DMS 273 (cell line): ENCODE measurements at regions not wholly inside any gene's neighbourhood (a gene's known extent, or its start where the extent isn't known, plus 50 kb on each side); places are given as distances from the start of the nearest gene placed in this dataset.

ENCODE experiments used
- DNase-seq: peaks from one replicate; lab custom pipeline; 2025; ENCODE audit not compliant: unreplicated experiment; lab: John Stamatoyannopoulos, UW

DNA sequence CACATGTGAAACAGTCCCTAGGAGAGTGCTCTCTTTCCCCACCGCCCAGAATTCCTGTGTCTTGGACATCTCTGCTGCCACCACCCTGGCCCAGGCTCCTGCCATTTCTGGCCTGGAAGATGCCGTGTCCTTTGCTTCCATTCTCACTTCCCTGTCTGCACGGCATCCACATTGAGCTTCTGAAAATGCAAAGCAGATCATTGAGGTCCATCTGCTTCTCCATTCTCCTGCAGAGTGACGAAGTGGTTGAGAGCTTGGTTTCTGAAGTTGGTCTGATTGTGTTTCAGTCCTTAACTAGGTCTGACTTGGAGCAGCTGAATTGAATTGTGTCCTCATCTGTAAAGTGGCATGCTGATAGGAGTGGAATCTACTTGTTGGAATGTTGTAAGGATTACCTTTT is 98.7 kb upstream of the MGAT5 start:
- DNase-seq, result no peak

DNA sequence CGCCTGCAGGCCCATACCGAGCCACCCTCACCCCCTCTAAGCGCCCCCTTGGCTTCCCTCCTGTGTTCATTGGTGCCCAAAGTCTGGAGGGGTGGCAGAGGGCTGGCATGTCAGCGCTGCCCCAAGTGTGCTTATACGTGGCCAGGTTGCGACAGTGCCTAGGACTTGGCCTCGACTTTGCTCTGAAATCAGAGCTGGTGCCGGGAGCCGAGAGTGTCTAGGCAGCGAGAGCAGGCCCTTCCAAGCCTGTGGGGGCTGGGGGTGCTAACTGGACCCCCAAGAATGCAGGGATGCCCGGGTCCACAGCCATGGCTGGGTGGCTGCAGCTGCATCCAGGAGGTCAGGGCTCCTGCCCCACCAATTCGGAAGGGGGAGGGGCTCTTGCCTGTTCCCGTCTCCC is 95.6 kb upstream of the MGAT5 start:
- DNase-seq, result no peak

DNA sequence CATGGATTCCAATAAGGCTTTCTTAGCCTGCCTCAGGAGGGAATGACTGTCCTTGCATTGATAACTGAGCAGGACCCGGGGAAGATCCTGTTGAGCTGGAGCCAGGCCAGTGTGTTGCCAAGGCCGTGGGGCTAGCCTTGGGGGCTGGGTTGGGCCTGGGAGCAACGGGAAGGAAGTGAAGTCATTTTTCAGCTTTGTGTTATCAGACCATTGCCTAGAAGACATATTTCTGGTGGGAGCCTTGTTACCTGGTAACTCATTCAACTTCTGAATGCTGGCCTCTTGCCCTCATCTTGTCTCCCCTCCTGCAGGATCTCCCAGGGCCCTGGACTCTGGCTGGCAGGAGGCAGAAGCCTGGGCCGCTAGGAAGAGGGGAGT is 92.7 kb upstream of the MGAT5 start:
- DNase-seq, result peak; percentile 79

DNA sequence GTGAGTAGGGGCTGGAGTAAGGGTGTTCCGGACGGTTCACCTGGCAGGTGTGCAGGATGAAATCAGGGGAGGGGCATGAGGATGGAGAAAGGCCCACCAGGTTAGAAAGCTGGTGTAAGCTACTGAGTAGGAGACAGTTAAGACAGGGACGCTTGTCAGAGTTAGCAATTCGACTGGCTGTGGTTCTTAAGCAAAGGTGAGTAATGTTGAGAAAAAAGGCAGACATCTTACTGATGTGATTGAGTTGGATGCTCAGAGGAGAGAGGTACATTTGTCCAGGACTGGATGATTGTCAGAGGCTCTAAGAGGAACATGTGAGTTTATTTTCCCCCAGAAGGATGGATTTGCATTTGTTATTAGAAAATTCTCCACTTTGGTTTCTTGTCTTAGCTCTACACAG is 90.5 kb upstream of the MGAT5 start:
- DNase-seq, result no peak

GRCh38 chr2:134164306-134164705 is 89.6 kb upstream of the MGAT5 start:
- DNase-seq, result no peak

DNA sequence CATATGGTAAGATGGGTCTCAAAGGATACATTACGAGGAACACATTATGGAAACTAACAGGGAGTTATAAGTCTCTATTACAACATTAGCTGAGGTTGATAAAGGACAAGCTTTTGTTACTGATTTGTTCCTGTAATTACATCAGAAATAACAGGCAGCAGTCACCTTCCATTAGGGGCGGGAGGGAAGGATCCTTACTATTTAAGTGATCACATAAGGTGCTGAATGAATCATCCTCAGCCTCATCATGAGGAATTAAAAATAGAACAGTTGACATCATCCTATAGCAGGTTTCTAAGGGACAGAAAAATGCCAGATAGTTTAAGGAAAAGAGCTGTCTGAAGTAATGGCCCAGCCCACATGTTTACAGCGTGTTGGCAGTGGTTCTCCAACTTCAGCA is 86.9 kb upstream of the MGAT5 start:
- peak; percentile 49 for DNase-seq

- no peak for DNase-seq
These were observed 84.1 kb upstream of the MGAT5 start for GRCh38 chr2:134169788-134170187.

DNA sequence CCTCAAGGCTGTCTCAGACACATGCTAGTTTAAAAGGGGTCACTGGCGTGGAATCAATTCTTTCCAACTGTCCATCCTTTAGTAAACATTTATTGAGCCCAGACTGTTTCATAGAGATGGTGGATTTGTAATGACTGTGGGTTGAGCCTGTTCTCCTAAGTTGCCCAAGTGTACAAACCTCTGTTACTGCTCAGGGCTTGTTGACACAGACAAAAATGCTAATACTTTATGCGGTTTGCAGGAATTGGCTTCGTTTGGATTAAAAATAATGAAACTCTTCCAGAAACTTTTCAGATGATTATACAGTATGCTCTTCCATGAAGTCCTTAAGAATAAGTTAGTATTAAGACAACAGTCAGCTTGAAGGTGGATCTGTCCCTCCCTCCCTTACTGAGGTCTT is 83.6 kb upstream of the MGAT5 start:
- no peak for DNase-seq

DNA sequence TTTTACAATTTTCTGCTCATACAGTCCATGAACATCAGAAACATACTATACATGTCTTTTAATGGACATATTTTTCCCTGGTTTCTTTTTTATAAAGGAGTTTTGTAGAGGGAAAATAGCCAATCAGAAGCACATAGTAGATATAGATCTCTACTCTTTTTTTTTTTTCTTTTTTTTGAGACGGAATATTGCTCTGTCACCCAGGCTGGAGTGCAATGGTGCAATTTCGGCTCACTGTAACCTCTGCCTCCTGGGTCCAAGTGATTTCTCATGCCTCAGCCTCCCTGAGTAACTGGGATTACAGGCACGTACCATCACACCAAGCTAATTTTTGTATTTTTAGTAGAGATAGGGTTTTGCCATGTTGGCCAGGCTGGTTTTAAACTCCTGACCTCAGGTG is 83.2 kb upstream of the MGAT5 start:
- no peak for DNase-seq

DNA sequence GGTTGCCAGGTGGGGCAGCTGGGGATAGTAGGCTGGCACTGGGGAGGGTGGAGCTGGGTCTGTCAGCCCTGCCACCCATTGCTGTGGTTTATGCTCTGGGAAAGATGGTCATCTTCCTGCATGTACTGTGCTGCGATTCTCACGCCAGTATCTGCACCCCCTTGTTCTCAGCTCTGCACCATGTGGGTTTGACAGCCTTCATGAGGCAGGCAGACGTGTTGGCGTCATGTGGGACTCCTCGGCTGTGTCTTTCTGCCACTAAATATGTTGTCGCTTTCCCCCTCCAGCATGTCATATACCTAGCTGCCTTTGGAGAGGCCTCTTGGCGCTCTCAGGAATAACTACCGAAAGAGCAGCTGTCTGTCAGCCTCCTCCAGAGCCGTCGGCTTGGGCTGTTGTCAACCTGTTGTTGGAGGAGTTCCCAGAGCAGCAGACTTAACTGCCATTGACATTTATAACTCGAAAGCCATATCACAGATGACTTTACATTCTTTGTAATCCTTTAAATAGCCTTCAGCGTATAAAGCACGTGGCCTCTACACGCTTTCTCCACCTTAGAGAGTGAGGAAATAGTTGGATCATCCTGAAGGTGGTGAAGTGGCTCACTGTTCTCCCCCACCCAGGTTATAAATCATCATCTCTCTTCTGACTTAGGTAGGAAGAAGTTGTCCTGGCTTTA is 80.4 kb upstream of the MGAT5 start:
- peak; percentile 70 for DNase-seq

- no peak for DNase-seq
These were observed 79.2 kb upstream of the MGAT5 start for GRCh38 chr2:134174711-134175110.

GRCh38 chr2:134175834-134176233 is 78.0 kb upstream of the MGAT5 start:
- no peak for DNase-seq

DNA sequence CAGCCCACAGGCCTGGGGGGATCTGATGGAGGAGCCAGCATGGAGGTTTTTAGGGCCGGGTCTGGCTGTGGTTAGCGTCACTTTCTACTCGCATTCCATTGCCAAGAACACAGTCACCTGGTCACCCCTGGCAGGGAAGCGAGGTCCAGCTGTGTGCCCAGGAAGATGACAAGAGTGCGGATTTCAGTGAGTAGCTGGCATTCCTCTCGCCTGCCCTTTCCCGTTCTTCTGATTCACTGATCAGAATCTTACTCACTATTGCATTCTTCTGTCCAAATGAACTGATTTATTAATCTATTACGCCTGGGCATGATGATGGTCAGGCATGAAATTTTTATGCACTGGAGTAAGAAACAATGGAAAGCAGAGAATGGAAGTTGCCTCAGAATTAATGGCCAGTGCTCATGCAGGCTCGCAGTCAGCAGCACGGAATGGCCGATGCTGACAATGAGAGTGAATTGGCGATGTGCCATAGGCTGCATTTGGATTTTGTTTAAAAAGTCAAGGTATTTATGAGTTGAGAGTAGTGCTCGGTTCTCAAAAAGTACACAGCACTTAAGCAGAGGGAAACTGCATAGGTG is 76.4 kb upstream of the MGAT5 start:
- DNase-seq, result no peak

- peak; percentile 18 for DNase-seq
These were observed 75.6 kb upstream of the MGAT5 start for GRCh38 chr2:134178138-134178877.

GRCh38 chr2:134181219-134181618 is 72.7 kb upstream of the MGAT5 start:
- DNase-seq, result no peak

DNA sequence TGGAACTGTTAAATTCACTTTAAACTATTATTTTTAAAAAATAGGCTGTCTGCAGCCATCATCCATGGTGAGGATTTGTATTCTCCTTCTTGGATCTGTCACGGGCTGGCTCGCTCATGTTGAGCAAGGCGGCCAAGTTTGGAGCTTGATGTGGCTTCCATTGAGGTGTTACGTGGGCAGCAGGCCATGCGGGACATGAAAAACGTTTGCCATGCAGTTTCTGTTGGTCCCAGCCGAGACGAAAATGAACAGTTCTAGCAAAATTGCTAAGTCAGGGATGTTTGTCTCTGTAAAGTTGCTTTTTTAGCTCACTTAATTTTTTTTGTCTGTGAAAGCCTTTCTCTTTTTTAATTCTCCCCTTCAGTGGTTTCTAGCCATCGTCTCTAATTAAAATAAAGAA is 70.2 kb upstream of the MGAT5 start:
- no peak for DNase-seq

DNA sequence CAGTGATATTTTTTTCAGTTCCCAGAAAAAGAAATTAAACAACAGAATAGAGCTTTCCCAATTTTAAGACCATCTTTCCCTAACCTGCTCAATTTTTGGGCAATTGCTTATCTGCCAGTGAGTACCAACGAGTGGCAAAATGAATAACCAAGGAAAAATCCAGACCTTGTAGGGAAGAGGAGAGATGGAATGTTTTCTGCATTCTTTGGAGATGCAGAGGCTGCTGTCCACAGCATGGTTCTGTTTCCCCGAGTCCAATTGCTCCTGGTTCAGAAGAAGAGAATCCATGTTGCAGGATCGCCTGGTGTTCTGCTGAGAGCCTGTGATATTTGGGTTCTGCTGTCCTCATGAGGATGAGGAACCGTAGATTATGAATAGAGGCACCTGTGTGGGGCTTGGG is 68.2 kb upstream of the MGAT5 start:
- DNase-seq, result no peak

- DNase-seq, result no peak
These were observed 64.7 kb upstream of the MGAT5 start for GRCh38 chr2:134189009-134189720.

DNA sequence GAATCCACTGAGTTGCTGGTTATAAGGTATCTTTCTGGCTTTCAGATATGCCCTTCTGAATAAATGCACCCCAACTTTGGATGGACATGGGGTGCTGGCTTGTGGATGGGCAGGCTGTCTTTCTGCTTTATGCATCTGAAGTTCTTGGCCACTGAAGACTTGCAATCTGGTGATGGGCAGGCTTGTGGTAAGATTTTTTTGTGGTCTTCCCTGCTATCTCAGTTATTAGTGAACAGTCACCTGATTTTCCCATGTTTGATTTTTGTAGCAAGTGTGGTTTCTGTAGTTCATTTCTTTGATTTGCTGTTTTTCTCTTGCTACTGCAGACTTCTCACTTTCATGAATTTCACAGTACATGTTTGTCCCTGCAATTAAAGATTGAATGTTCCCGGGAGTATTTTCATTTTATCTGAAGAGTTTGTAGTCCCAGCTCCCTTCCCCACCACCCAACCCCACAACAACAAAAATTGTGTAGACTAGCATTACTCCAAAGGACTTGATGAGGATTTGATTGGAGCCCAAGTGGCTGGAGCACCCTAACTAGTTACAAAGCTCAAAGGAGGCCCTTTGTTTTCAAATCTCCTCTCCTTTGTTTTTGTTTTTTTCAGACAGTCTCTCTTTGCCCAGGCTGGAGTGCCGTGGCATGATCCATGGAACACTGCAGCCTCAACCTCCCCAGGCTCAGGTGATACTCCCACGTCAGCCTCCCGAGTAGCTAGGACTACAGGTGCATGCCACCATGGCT is 63.6 kb upstream of the MGAT5 start:
- DNase-seq, result no peak

DNA sequence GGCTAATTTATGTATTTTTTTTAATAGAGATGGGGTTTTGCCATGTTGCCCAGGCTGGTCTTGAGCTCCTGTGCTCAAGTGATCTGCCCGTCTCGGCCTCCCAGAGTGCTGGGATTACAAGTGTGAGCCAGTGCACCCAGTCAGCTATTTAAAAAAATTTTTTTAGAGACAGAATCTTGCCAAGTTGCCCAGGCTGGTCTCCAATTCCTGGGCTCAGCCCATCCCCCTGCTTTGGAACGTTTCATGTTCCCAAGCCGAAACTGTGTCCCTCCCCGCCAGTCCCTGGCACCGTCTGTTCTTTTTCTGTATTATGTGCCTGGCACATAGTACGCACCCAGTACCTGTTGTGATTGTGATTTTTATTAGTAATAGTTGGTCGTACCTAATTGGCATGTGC is 63.1 kb upstream of the MGAT5 start:
- DNase-seq, result no peak

GRCh38 chr2:134191835-134192234 is 62.0 kb upstream of the MGAT5 start:
- no peak for DNase-seq
